HUES48 (cell line): ENCODE measurements at regions not wholly inside any gene's neighbourhood (a gene's known extent, or its start where the extent isn't known, plus 50 kb on each side); places are given as distances from the start of the nearest gene placed in this dataset.

Source experiments
- H3K27ac ChIP-seq: one replicate; pipeline ENCODE4 v1.7.0; 2013; ENCODE audit warnings: low read depth, low read length, inconsistent platforms
- H3K27me3 ChIP-seq: 2 replicates; pipeline ENCODE4 v1.6.1; 2013; ENCODE audit warnings: mild to moderate bottlenecking, low read length; ENCODE audit not compliant: control insufficient read depth, insufficient read depth
- H3K36me3 ChIP-seq: 2 replicates; pipeline ENCODE4 v1.6.1; 2013; ENCODE audit warnings: low read length; ENCODE audit not compliant: control insufficient read depth, insufficient read depth
- H3K4me1 ChIP-seq: 2 replicates; pipeline ENCODE4 v1.6.1; 2013; ENCODE audit warnings: mild to moderate bottlenecking, low read length; ENCODE audit not compliant: control insufficient read depth, insufficient read depth
- H3K4me3 ChIP-seq: 2 replicates; pipeline ENCODE4 v1.5.1; 2013; ENCODE audit warnings: mild to moderate bottlenecking, low read depth, low read length
- H3K9ac ChIP-seq: 2 replicates; pipeline ENCODE4 v1.6.1; 2013; ENCODE audit warnings: mild to moderate bottlenecking, low read depth, low read length, moderate library complexity
- H3K9me3 ChIP-seq: 2 replicates; pipeline ENCODE4 v1.6.1; 2013; ENCODE audit warnings: low read length; ENCODE audit not compliant: control insufficient read depth, insufficient read depth

- H3K36me3 ChIP-seq = no peaks in the 10 kb centered on the region
- no peak overlapping the region for H3K4me3 ChIP-seq
- no peak overlapping the region for H3K9ac ChIP-seq
- H3K27me3 ChIP-seq = no peaks in the 10 kb centered on the region
- 0 out of 2 replicates have a peak, but pooled peaks cover 5% of the 10 kb centered on the region for H3K4me1 ChIP-seq
- H3K9me3 ChIP-seq = no peaks in the 10 kb centered on the region
- H3K27ac ChIP-seq = no peak overlapping the region
These were observed 395.9 kb upstream of the GRIA3 start for GRCh38 chrX:122788216-122788615.

- Histone ChIP-seq H3K9me3 (no peaks in the 10 kb centered on the region), H3K36me3 (no peaks in the 10 kb centered on the region), H3K9ac (no peak overlapping the region), H3K27me3 (no peaks in the 10 kb centered on the region), H3K27ac (no peak overlapping the region), H3K4me1 (0 out of 2 replicates have a peak, but pooled peaks cover 5% of the 10 kb centered on the region), H3K4me3 (no peak overlapping the region)
These were observed 393.5 kb upstream of the GRIA3 start for GRCh38 chrX:122790376-122791095.

- no peaks in the 10 kb centered on the region for H3K36me3 ChIP-seq
- H3K4me1 ChIP-seq = no peaks in the 10 kb centered on the region
- H3K27ac ChIP-seq = no peak overlapping the region
- no peak overlapping the region for H3K4me3 ChIP-seq
- no peak overlapping the region for H3K9ac ChIP-seq
- no peaks in the 10 kb centered on the region for H3K27me3 ChIP-seq
- peaks cover 4% of the 10 kb centered on the region; the same call in 1 of the 2 replicates for H3K9me3 ChIP-seq
These were observed 370.2 kb upstream of the GRIA3 start for GRCh38 chrX:122813876-122814275.

- Histone ChIP-seq H3K4me1 (no peaks in the 10 kb centered on the region), H3K9me3 (peaks cover 4% of the 10 kb centered on the region; the same call in 1 of the 2 replicates), H3K27ac (no peak overlapping the region), H3K36me3 (no peaks in the 10 kb centered on the region), H3K9ac (no peak overlapping the region), H3K4me3 (no peak overlapping the region), H3K27me3 (no peaks in the 10 kb centered on the region)
These were observed 367.8 kb upstream of the GRIA3 start for GRCh38 chrX:122816288-122816687.

GRCh38 chrX:122817321-122817955 lies 366.6 kb upstream of the GRIA3 start:
- H3K27ac ChIP-seq = no peak overlapping the region
- no peaks in the 10 kb centered on the region for H3K27me3 ChIP-seq
- no peaks in the 10 kb centered on the region for H3K36me3 ChIP-seq
- H3K4me1 ChIP-seq = no peaks in the 10 kb centered on the region
- H3K9ac ChIP-seq = no peak overlapping the region
- H3K4me3 ChIP-seq = no peak overlapping the region
- H3K9me3 ChIP-seq = peaks cover 4% of the 10 kb centered on the region; the same call in 1 of the 2 replicates

GRCh38 chrX:122818068-122818467 lies 366.0 kb upstream of the GRIA3 start:
- Histone ChIP-seq H3K9ac (no peak overlapping the region), H3K9me3 (peaks cover 4% of the 10 kb centered on the region; the same call in 1 of the 2 replicates), H3K4me3 (no peak overlapping the region), H3K27ac (no peak overlapping the region), H3K36me3 (no peaks in the 10 kb centered on the region), H3K27me3 (no peaks in the 10 kb centered on the region), H3K4me1 (no peaks in the 10 kb centered on the region)

- Histone ChIP-seq H3K36me3 (no peaks in the 10 kb centered on the region), H3K27me3 (no peaks in the 10 kb centered on the region)
These were observed 350.8 kb upstream of the GRIA3 start for GRCh38 chrX:122833230-122833629.

GRCh38 chrX:122835886-122836285 lies 348.2 kb upstream of the GRIA3 start:
- Histone ChIP-seq H3K4me1 (no peaks in the 10 kb centered on the region), H3K4me3 (no peak overlapping the region), H3K27me3 (0 out of 2 replicates have a peak, but pooled peaks cover 3% of the 10 kb centered on the region), H3K27ac (no peak overlapping the region), H3K36me3 (no peaks in the 10 kb centered on the region), H3K9ac (no peak overlapping the region), H3K9me3 (no peaks in the 10 kb centered on the region)

More at GRCh38 chrX:122833230-122833629, 350.8 kb upstream of the GRIA3 start:
- Histone ChIP-seq H3K9ac (no peak overlapping the region), H3K4me3 (no peak overlapping the region), H3K4me1 (no peaks in the 10 kb centered on the region), H3K27ac (no peak overlapping the region), H3K9me3 (no peaks in the 10 kb centered on the region)

- Histone ChIP-seq H3K9me3 (no peaks in the 10 kb centered on the region), H3K4me1 (no peaks in the 10 kb centered on the region), H3K4me3 (no peak overlapping the region), H3K9ac (no peak overlapping the region), H3K27ac (no peak overlapping the region), H3K36me3 (no peaks in the 10 kb centered on the region), H3K27me3 (no peaks in the 10 kb centered on the region)
These were observed 333.8 kb upstream of the GRIA3 start for GRCh38 chrX:122850326-122850725.

- Histone ChIP-seq H3K4me1 (no peaks in the 10 kb centered on the region), H3K36me3 (no peaks in the 10 kb centered on the region), H3K27ac (no peak overlapping the region), H3K4me3 (no peak overlapping the region), H3K9ac (no peak overlapping the region), H3K27me3 (no peaks in the 10 kb centered on the region), H3K9me3 (no peaks in the 10 kb centered on the region)
These were observed 327.9 kb upstream of the GRIA3 start for GRCh38 chrX:122856205-122856604.

- Histone ChIP-seq H3K9me3 (no peaks in the 10 kb centered on the region), H3K27me3 (no peaks in the 10 kb centered on the region)
These were observed 326.3 kb upstream of the GRIA3 start for GRCh38 chrX:122857734-122858133.

More at GRCh38 chrX:122857734-122858133, 326.3 kb upstream of the GRIA3 start:
- Histone ChIP-seq H3K36me3 (no peaks in the 10 kb centered on the region), H3K4me3 (no peak overlapping the region), H3K4me1 (no peaks in the 10 kb centered on the region), H3K27ac (no peak overlapping the region), H3K9ac (no peak overlapping the region)
